H1 (cell line): ENCODE measurements at regions not wholly inside any gene's neighbourhood (a gene's known extent, or its start where the extent isn't known, plus 50 kb on each side); places are given as distances from the start of the nearest gene placed in this dataset.

ENCODE experiments used
- CEBPB ChIP-seq: IDR thresholded peaks from 2 replicates; pipeline ENCODE4 v1.6.1; 2012; ENCODE audit warnings: low read depth, low read length
- CTCF ChIP-seq, 3 experiments: IDR thresholded peaks; 1 replicate in 2 of 3; 2 replicates in 1 of 3; pipeline versions ENCODE4 v1.5.1 to v1.6.1; 2011; ENCODE audit warnings: low read length in 3 of 3, mild to moderate bottlenecking in 3 of 3, inconsistent platforms in 2 of 3, low read depth in 1 of 3, moderate library complexity in 1 of 3; ENCODE audit not compliant: insufficient read depth in 1 of 3; ENCODE audit errors: control extremely low read depth in 1 of 3
- EZH2 ChIP-seq: fragments of 200-600 bp; sonication (generic); IDR thresholded peaks from 2 replicates; pipeline ENCODE4 v1.7.1; 2012; ENCODE audit warnings: low read depth, mild to moderate bottlenecking, moderate library complexity, low read length, inconsistent platforms; ENCODE audit not compliant: severe bottlenecking
- USF2 ChIP-seq: IDR thresholded peaks from 2 replicates; pipeline ENCODE4 v1.6.1; 2011; ENCODE audit warnings: low read length, improper control_type of control experiment

- TF ChIP-seq CTCF (IDR thresholded peaks at IDR 0.05; ENCODE audit: control extremely low read depth in 1 of 3, insufficient read depth in 1 of 3, low read depth in 1 of 3, low read length in 3 of 3) (no peak), USF2 (no peak), CEBPB (no peak), EZH2 (no peak)
Measured at GRCh38 chrX:155774387-155774786, 106.8 kb upstream of the VAMP7 start.
